ENCODE measurements at regions not wholly inside any gene's neighbourhood (a gene's known extent, or its start where the extent isn't known, plus 50 kb on each side); places are given as distances from the start of the nearest gene placed in this dataset.

DNA sequence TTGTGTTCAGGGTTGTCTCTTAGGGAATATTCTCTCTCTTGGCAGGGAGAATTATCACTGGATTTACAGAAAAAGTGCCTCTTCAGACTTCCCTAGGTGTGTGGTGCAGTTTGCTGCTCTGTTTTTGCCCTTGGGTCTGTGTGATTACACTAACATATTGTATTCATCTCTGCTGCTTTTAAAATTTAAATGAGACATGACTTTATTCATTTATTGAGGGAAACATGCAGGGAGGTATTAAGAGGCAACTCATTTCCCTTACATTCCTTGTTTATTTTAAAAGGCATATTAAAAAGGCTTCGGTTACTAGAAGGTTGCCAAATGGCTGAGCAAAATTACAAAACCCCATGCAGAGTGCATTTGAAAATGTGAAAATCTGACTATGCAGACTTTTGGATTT, 135.1 kb upstream of the GEMIN8 start:
- no peak overlapping the region for H3K9ac ChIP-seq (ENCODE audit: low read length)
- no peak overlapping the region for H3K4me2 ChIP-seq (ENCODE audit: low read length)
- H3K9me3 ChIP-seq (ENCODE audit: insufficient read depth, low read depth, low read length): no peaks in the 10 kb centered on the region
- DNase-seq (ENCODE audit: low read depth) (no peak), FAIRE-seq (no peak)
- Mint-ChIP-seq H3K27me3 (ENCODE audit: low read depth, unreplicated experiment) (no peaks in the 10 kb centered on the region), H3K36me3 (ENCODE audit: low read depth, unreplicated experiment) (no peaks in the 10 kb centered on the region), H3K9me3 (ENCODE audit: unreplicated experiment) (peaks cover 3% of the 10 kb centered on the region), H3K4me3 (ENCODE audit: unreplicated experiment) (no peak overlapping the region), H3K4me1 (ENCODE audit: low read depth, unreplicated experiment) (no peaks in the 10 kb centered on the region), H3K27ac (ENCODE audit: unreplicated experiment) (no peak overlapping the region)
- H3K27ac ChIP-seq (ENCODE audit: low read depth, low read length): no peak overlapping the region
- no peaks in the 10 kb centered on the region for H4K20me1 ChIP-seq (ENCODE audit: insufficient read depth, low read length)
- no peaks in the 10 kb centered on the region for H3K36me3 ChIP-seq (ENCODE audit: insufficient read depth, low read length)
- H3K4me1 ChIP-seq (ENCODE audit: insufficient read depth, low read length): no peaks in the 10 kb centered on the region
- H3K4me3 ChIP-seq (ENCODE audit: insufficient read depth, low read depth, low read length): no peak overlapping the region
- no peak overlapping the region for H2AFZ ChIP-seq (ENCODE audit: low read depth, low read length)
- TF ChIP-seq EZH2 (IDR thresholded peaks at IDR 0.05; ENCODE audit: insufficient read depth, low read length) (no peak), CTCF (IDR thresholded peaks at IDR 0.05; ENCODE audit: insufficient read depth, low read depth, low read length) (no peak)
- H3K27me3 ChIP-seq (ENCODE audit: insufficient read depth, low read length): no peaks in the 10 kb centered on the region
- no peaks in the 10 kb centered on the region for H3K79me2 ChIP-seq (ENCODE audit: insufficient read depth, low read length)

DNA sequence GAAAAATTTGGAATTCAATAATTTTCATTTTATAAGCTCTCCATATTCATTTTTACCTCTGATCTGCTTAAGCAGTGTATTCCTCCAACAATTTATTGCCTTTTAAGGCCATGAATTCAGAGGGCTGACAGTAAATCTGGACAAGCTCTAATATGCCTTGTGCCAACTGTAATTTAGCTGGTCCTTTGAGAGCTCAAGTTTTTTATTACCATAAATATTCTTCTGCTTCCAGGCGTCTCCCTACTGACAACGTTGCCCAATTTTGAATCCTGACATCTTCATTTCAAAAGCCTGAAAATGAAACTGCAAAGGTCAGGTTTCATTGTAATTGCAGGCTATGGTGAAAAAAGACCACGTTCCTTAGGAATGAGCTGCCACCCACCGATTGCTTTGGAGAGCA, 95.8 kb upstream of the GEMIN8 start:
- H3K27ac ChIP-seq (ENCODE audit: low read depth, low read length): no peak overlapping the region
- no peak overlapping the region for H3K9ac ChIP-seq (ENCODE audit: low read length)
- Mint-ChIP-seq H3K4me1 (ENCODE audit: low read depth, unreplicated experiment) (peaks cover 4% of the 10 kb centered on the region), H3K27me3 (ENCODE audit: low read depth, unreplicated experiment) (no peaks in the 10 kb centered on the region), H3K27ac (ENCODE audit: unreplicated experiment) (no peak overlapping the region), H3K4me3 (ENCODE audit: unreplicated experiment) (no peak overlapping the region), H3K9me3 (ENCODE audit: unreplicated experiment) (no peaks in the 10 kb centered on the region), H3K36me3 (ENCODE audit: low read depth, unreplicated experiment) (no peaks in the 10 kb centered on the region)
- H3K36me3 ChIP-seq (ENCODE audit: insufficient read depth, low read length): no peaks in the 10 kb centered on the region
- DNase-seq (ENCODE audit: low read depth) (no peak), FAIRE-seq (no peak)
- no peaks in the 10 kb centered on the region for H3K4me1 ChIP-seq (ENCODE audit: insufficient read depth, low read length)
- H3K4me2 ChIP-seq (ENCODE audit: low read length): no peak overlapping the region
- H3K27me3 ChIP-seq (ENCODE audit: insufficient read depth, low read length): no peaks in the 10 kb centered on the region
- TF ChIP-seq CTCF (IDR thresholded peaks at IDR 0.05; ENCODE audit: insufficient read depth, low read depth, low read length) (no peak), EZH2 (IDR thresholded peaks at IDR 0.05; ENCODE audit: insufficient read depth, low read length) (no peak)
- no peak overlapping the region for H2AFZ ChIP-seq (ENCODE audit: low read depth, low read length)
- H3K79me2 ChIP-seq (ENCODE audit: insufficient read depth, low read length): no peaks in the 10 kb centered on the region
- H3K4me3 ChIP-seq (ENCODE audit: insufficient read depth, low read depth, low read length): no peak overlapping the region
- no peaks in the 10 kb centered on the region for H3K9me3 ChIP-seq (ENCODE audit: insufficient read depth, low read depth, low read length)
- H4K20me1 ChIP-seq (ENCODE audit: insufficient read depth, low read length): no peaks in the 10 kb centered on the region

GRCh38 chrX:14124562-14124961, 94.9 kb upstream of the GEMIN8 start:
- no peaks in the 10 kb centered on the region for H3K9me3 ChIP-seq (ENCODE audit: insufficient read depth, low read depth, low read length)
- FAIRE-seq (no peak), DNase-seq (ENCODE audit: low read depth) (no peak)
- H3K4me2 ChIP-seq (ENCODE audit: low read length): no peak overlapping the region
- TF ChIP-seq CTCF (IDR thresholded peaks at IDR 0.05; ENCODE audit: insufficient read depth, low read depth, low read length): no peak
- no peak for TF ChIP-seq EZH2 (IDR thresholded peaks at IDR 0.05; ENCODE audit: insufficient read depth, low read length)
- no peaks in the 10 kb centered on the region for H3K27me3 Mint-ChIP-seq (ENCODE audit: low read depth, unreplicated experiment)
- H4K20me1 ChIP-seq (ENCODE audit: insufficient read depth, low read length): no peaks in the 10 kb centered on the region
- H3K36me3 ChIP-seq (ENCODE audit: insufficient read depth, low read length): no peaks in the 10 kb centered on the region
- H3K4me3 Mint-ChIP-seq (ENCODE audit: unreplicated experiment): no peak overlapping the region
- no peak overlapping the region for H3K9ac ChIP-seq (ENCODE audit: low read length)
- no peaks in the 10 kb centered on the region for H3K9me3 Mint-ChIP-seq (ENCODE audit: unreplicated experiment)
- H3K4me3 ChIP-seq (ENCODE audit: insufficient read depth, low read depth, low read length): no peak overlapping the region
- no peaks in the 10 kb centered on the region for H3K36me3 Mint-ChIP-seq (ENCODE audit: low read depth, unreplicated experiment)
- no peak overlapping the region for H3K27ac ChIP-seq (ENCODE audit: low read depth, low read length)
- no peaks in the 10 kb centered on the region for H3K27me3 ChIP-seq (ENCODE audit: insufficient read depth, low read length)
- H3K79me2 ChIP-seq (ENCODE audit: insufficient read depth, low read length): no peaks in the 10 kb centered on the region
- no peak overlapping the region for H3K27ac Mint-ChIP-seq (ENCODE audit: unreplicated experiment)
- no peaks in the 10 kb centered on the region for H3K4me1 ChIP-seq (ENCODE audit: insufficient read depth, low read length)
- no peak overlapping the region for H2AFZ ChIP-seq (ENCODE audit: low read depth, low read length)
- peaks cover 4% of the 10 kb centered on the region for H3K4me1 Mint-ChIP-seq (ENCODE audit: low read depth, unreplicated experiment)

Measured in astrocyte (in vitro differentiated cells and primary cell).